GM12874 (cell line): ENCODE measurements at regions not wholly inside any gene's neighbourhood (a gene's known extent, or its start where the extent isn't known, plus 50 kb on each side); places are given as distances from the start of the nearest gene placed in this dataset.

Source experiments
- CTCF ChIP-seq: IDR thresholded peaks from 2 replicates; pipeline ENCODE4 v1.5.1; 2011; ENCODE audit warnings: low read depth, mild to moderate bottlenecking, control low read depth, low read length, moderate library complexity; ENCODE audit not compliant: insufficient read depth

GRCh38 chr5:31062902-31063580 is 130.4 kb upstream of the CDH6 start:
- TF ChIP-seq CTCF = no peak

- no peak for TF ChIP-seq CTCF
Observed at GRCh38 chr5:31059889-31060288, 133.6 kb upstream of the CDH6 start.

GRCh38 chr5:31054453-31054852 is 139.0 kb upstream of the CDH6 start:
- no peak for TF ChIP-seq CTCF

- no peak for TF ChIP-seq CTCF
Observed at GRCh38 chr5:31052937-31053658, 140.4 kb upstream of the CDH6 start.

GRCh38 chr5:31051316-31051715 is 142.2 kb upstream of the CDH6 start:
- no peak for TF ChIP-seq CTCF

GRCh38 chr5:31049936-31050704 is 143.4 kb upstream of the CDH6 start:
- TF ChIP-seq CTCF = no peak

GRCh38 chr5:31049461-31049860 is 144.0 kb upstream of the CDH6 start:
- no peak for TF ChIP-seq CTCF
